ENCODE measurements at regions not wholly inside any gene's neighbourhood (a gene's known extent, or its start where the extent isn't known, plus 50 kb on each side); places are given as distances from the start of the nearest gene placed in this dataset.

DNA sequence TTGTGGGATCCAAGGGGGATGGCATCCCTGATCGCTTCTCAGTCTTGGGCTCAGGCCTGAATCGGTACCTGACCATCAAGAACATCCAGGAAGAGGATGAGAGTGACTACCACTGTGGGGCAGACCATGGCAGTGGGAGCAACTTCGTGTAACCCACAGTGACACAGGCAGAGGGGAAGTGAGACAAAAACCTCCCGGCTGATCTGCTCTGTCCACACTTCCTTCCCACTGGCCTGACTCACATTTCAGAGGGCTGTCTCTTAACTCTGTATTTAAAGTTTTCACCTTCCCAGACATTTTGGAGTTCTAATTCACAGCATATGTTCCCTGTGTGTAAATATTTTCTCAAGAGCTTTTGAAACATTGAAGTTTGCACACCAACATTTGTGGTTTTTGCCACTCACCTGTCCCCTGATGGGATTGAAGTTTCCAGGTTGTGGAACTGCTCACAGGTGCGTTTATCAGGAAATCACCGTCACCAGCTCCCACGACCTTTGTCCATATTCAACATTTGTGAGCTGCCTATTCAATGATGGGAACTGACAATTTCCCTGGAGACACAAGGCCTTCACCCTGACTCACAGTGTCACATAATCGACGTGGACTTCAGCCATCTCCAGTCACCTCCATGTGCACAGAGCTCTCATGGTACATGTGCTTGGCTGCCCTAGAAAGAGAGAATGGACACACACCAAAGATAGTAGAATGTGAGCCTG is 99.2 kb downstream of the VPREB1 start:
- TF ChIP-seq, protein P1, sequence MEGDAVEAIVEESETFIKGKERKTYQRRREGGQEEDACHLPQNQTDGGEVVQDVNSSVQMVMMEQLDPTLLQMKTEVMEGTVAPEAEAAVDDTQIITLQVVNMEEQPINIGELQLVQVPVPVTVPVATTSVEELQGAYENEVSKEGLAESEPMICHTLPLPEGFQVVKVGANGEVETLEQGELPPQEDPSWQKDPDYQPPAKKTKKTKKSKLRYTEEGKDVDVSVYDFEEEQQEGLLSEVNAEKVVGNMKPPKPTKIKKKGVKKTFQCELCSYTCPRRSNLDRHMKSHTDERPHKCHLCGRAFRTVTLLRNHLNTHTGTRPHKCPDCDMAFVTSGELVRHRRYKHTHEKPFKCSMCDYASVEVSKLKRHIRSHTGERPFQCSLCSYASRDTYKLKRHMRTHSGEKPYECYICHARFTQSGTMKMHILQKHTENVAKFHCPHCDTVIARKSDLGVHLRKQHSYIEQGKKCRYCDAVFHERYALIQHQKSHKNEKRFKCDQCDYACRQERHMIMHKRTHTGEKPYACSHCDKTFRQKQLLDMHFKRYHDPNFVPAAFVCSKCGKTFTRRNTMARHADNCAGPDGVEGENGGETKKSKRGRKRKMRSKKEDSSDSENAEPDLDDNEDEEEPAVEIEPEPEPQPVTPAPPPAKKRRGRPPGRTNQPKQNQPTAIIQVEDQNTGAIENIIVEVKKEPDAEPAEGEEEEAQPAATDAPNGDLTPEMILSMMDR (IDR thresholded peaks at IDR 0.05; ENCODE audit: low read depth, low read length, missing control alignments), result no peak
- H3K4me3 ChIP-seq (replicated peaks; ENCODE audit: low read depth, low read length), result no peak overlapping the region
- no peak for DNase-seq (ENCODE audit: extremely low read depth, low read depth)

GRCh38 chr22:22344430-22344829 is 99.8 kb downstream of the VPREB1 start:
- TF ChIP-seq, protein P1 (IDR thresholded peaks at IDR 0.05; ENCODE audit: low read depth, low read length, missing control alignments), result no peak
- DNase-seq (ENCODE audit: extremely low read depth, low read depth), result no peak
- H3K4me3 ChIP-seq (replicated peaks; ENCODE audit: low read depth, low read length), result no peak overlapping the region

GRCh38 chr22:22345781-22346180 is 101.2 kb downstream of the VPREB1 start:
- H3K4me3 ChIP-seq (replicated peaks; ENCODE audit: low read depth, low read length), result no peak overlapping the region
- TF ChIP-seq, protein P1 (IDR thresholded peaks at IDR 0.05; ENCODE audit: low read depth, low read length, missing control alignments), result no peak
- no peak for DNase-seq (ENCODE audit: extremely low read depth, low read depth)

GRCh38 chr22:22346401-22347107 is 102.0 kb downstream of the VPREB1 start:
- no peak for DNase-seq (ENCODE audit: extremely low read depth, low read depth)
- TF ChIP-seq, protein P1 (IDR thresholded peaks at IDR 0.05; ENCODE audit: low read depth, low read length, missing control alignments), result no peak
- H3K4me3 ChIP-seq (replicated peaks; ENCODE audit: low read depth, low read length), result no peak overlapping the region

DNA sequence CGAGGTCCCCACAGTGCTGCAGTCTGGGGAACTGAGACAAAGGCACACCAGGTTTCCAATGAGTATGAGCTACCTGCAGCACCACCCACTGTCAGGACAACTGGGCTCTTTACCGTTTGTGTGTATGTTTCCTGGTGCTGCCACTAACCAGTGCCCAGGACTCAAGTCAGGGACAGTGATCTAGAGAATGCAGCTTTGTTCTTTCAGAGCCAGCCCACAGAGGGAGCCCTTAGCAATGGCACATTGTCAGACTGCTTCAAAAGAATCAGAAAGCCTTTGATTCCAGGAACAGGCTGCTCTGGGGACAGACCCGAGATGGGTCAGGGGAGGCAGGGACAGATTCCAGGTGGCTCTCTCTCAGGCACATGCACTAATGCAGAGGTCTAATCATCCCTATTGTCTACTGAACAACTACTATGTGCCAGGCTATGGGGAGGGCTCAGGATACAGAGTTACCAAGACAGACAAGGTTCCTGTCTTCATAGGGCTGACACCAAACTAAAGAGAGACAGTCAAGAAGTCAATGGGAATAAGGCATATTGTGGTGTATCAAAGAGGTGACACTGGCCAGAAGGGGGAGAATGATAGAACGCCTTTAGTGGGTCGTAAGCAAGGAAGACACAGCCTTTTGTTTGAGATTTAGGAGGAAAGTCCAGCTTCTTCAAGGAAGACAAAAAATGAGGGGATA is 103.7 kb downstream of the VPREB1 start:
- TF ChIP-seq, protein P1 (IDR thresholded peaks at IDR 0.05; ENCODE audit: low read depth, low read length, missing control alignments), result no peak
- no peak overlapping the region for H3K4me3 ChIP-seq (replicated peaks; ENCODE audit: low read depth, low read length)
- no peak for DNase-seq (ENCODE audit: extremely low read depth, low read depth)

GRCh38 chr22:22348815-22349454 is 104.3 kb downstream of the VPREB1 start:
- TF ChIP-seq, protein P1 (IDR thresholded peaks at IDR 0.05; ENCODE audit: low read depth, low read length, missing control alignments), result no peak
- DNase-seq (ENCODE audit: extremely low read depth, low read depth), result no peak
- H3K4me3 ChIP-seq (replicated peaks; ENCODE audit: low read depth, low read length), result no peak overlapping the region
